Erythroblast (primary cell): ENCODE measurements at regions not wholly inside any gene's neighbourhood (a gene's known extent, or its start where the extent isn't known, plus 50 kb on each side); places are given as distances from the start of the nearest gene placed in this dataset.

Experiments used
- GATA1 ChIP-seq: IDR thresholded peaks from 2 replicates; pipeline ENCODE4 v1.6.1; 2011; ENCODE audit warnings: low read depth, mild to moderate bottlenecking, control low read depth, low read length, moderate library complexity
- POLR2A ChIP-seq: IDR thresholded peaks from 2 replicates; pipeline ENCODE4 v1.6.1; 2011; ENCODE audit warnings: mild to moderate bottlenecking, low read length

- TF ChIP-seq GATA1: no peak
- no peak for TF ChIP-seq POLR2A
These were observed 778.7 kb upstream of the PRMT6 start for GRCh38 chr1:106277786-106278185.
